ENCODE measurements at regions not wholly inside any gene's neighbourhood (a gene's known extent, or its start where the extent isn't known, plus 50 kb on each side); places are given as distances from the start of the nearest gene placed in this dataset.

- H3K36me3 ChIP-seq (replicated peaks in 1 of 2; ENCODE audit: control extremely low read depth in 1 of 2, control insufficient read depth in 1 of 2, extremely low read depth in 1 of 2, insufficient read depth in 2 of 2, low read length in 1 of 2), result no peaks in the 10 kb centered on the region
- Mint-ChIP-seq H3K9me3 (ENCODE audit: insufficient read depth) (peaks cover 2% of the 10 kb centered on the region), H3K4me1 (no peaks in the 10 kb centered on the region), H3K27ac (no peak overlapping the region), H3K4me3 (no peak overlapping the region), H3K27me3 (no peaks in the 10 kb centered on the region)
- no peak overlapping the region for H3K9ac ChIP-seq (ENCODE audit: low read length)
- H3K4me1 ChIP-seq (ENCODE audit: control insufficient read depth in 2 of 2, insufficient read depth in 2 of 2, low read length in 2 of 2), result no peaks in the 10 kb centered on the region
- ChIA-PET CTCF (no interaction called here), POLR2A (no interaction called here)
- H3K27ac ChIP-seq (ENCODE audit: low read length in 2 of 2), result no peak overlapping the region
- 86% methylated on average over 1 of the region's 3 CpGs for WGBS (ENCODE audit: insufficient coverage)
- ATAC-seq (ENCODE audit: low read depth) (no peak), DNase-seq (no peak)
- H3K27me3 ChIP-seq (replicated peaks in 1 of 4; ENCODE audit: control extremely low read depth in 1 of 4, control insufficient read depth in 3 of 4, insufficient read depth in 4 of 4, low read length in 3 of 4), result no peaks in the 10 kb centered on the region
- H3K4me3 ChIP-seq (ENCODE audit: control extremely low read depth in 1 of 5, extremely low read depth in 1 of 5, insufficient read depth in 1 of 5, low read depth in 2 of 5, low read length in 4 of 5), result no peak overlapping the region
- no peak overlapping the region for H2AFZ ChIP-seq (ENCODE audit: insufficient read depth, low read depth, low read length, poor library complexity, severe bottlenecking)
- TF ChIP-seq EZH2 (IDR thresholded peaks at IDR 0.05; ENCODE audit: borderline replicate concordance, insufficient read depth, low read depth, low read length, poor library complexity, severe bottlenecking), result no peak
- no peak for TF ChIP-seq CTCF (IDR thresholded peaks at IDR 0.05)
- H3K9me3 ChIP-seq (ENCODE audit: control extremely low read depth in 1 of 3, control insufficient read depth in 2 of 3, insufficient read depth in 1 of 3, low read length in 2 of 3), result no peaks in the 10 kb centered on the region
- H3K4me2 ChIP-seq (replicated peaks; ENCODE audit: low read depth, low read length, poor library complexity, severe bottlenecking), result no peak overlapping the region
- H3K79me2 ChIP-seq (ENCODE audit: control insufficient read depth, insufficient read depth, low read length), result no peaks in the 10 kb centered on the region
- no peaks in the 10 kb centered on the region for H4K20me1 ChIP-seq (ENCODE audit: control insufficient read depth, insufficient read depth, low read length, poor library complexity, severe bottlenecking)
- intact Hi-C loops (cut with micrococcal nuclease), result no loop called here
These were observed 946.9 kb downstream of the SORCS1 start for GRCh38 chr10:106217627-106218026.

GRCh38 chr10:106216085-106216484 is 948.4 kb downstream of the SORCS1 start:
- CTCF ChIA-PET, result no interaction called here
- Histone ChIP-seq H3K27me3 (replicated peaks in 1 of 4; ENCODE audit: control extremely low read depth in 1 of 4, control insufficient read depth in 3 of 4, insufficient read depth in 4 of 4, low read length in 3 of 4) (no peaks in the 10 kb centered on the region), H3K4me2 (replicated peaks; ENCODE audit: low read depth, low read length, poor library complexity, severe bottlenecking) (no peak overlapping the region), H3K9me3 (ENCODE audit: control extremely low read depth in 1 of 3, control insufficient read depth in 2 of 3, insufficient read depth in 1 of 3, low read length in 2 of 3) (no peaks in the 10 kb centered on the region), H3K79me2 (ENCODE audit: control insufficient read depth, insufficient read depth, low read length) (no peaks in the 10 kb centered on the region), H2AFZ (ENCODE audit: insufficient read depth, low read depth, low read length, poor library complexity, severe bottlenecking) (no peak overlapping the region), H4K20me1 (ENCODE audit: control insufficient read depth, insufficient read depth, low read length, poor library complexity, severe bottlenecking) (no peaks in the 10 kb centered on the region), H3K4me3 (ENCODE audit: control extremely low read depth in 1 of 5, extremely low read depth in 1 of 5, insufficient read depth in 1 of 5, low read depth in 2 of 5, low read length in 4 of 5) (no peak overlapping the region), H3K9ac (ENCODE audit: low read length) (no peak overlapping the region), H3K27ac (ENCODE audit: low read length in 2 of 2) (no peak overlapping the region), H3K36me3 (replicated peaks in 1 of 2; ENCODE audit: control extremely low read depth in 1 of 2, control insufficient read depth in 1 of 2, extremely low read depth in 1 of 2, insufficient read depth in 2 of 2, low read length in 1 of 2) (no peaks in the 10 kb centered on the region), H3K4me1 (ENCODE audit: control insufficient read depth in 2 of 2, insufficient read depth in 2 of 2, low read length in 2 of 2) (no peaks in the 10 kb centered on the region)
- intact Hi-C loops (cut with micrococcal nuclease), result no loop called here
- no peaks in the 10 kb centered on the region for H3K4me1 Mint-ChIP-seq
- POLR2A ChIA-PET, result no interaction called here
- H3K4me3 Mint-ChIP-seq, result no peak overlapping the region
- no CpG with 5 or more reads among the region's 2 CpGs for WGBS (ENCODE audit: insufficient coverage)
- ATAC-seq (ENCODE audit: low read depth) (no peak), DNase-seq (no peak)
- H3K9me3 Mint-ChIP-seq (ENCODE audit: insufficient read depth), result peaks cover 1% of the 10 kb centered on the region
- H3K27ac Mint-ChIP-seq, result no peak overlapping the region
- no peaks in the 10 kb centered on the region for H3K27me3 Mint-ChIP-seq
- no peak for TF ChIP-seq EZH2 (IDR thresholded peaks at IDR 0.05; ENCODE audit: borderline replicate concordance, insufficient read depth, low read depth, low read length, poor library complexity, severe bottlenecking)
- no peak for TF ChIP-seq CTCF (IDR thresholded peaks at IDR 0.05)

Data from B cell (primary cell).